ENCODE measurements at regions not wholly inside any gene's neighbourhood (a gene's known extent, or its start where the extent isn't known, plus 50 kb on each side); places are given as distances from the start of the nearest gene placed in this dataset.

DNA sequence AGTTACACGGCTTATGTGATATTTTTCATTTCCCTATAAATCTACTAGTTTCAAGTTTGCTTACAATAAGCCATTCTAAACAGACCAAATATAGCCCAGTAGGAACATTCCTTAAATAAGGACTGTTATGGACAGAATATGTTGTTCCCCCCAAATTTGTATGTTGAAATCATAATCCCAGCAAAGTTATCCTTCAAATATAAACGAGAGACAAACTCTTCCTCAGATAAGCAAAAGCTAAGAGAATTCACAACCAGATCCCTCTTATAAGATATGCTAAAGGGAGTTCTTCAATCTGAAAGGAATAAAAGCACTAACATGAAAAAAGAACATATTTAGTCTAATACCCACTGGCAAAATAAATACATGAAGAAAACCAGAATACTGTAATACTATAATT is 795.5 kb upstream of the GJE1 start:
- intact Hi-C loops (cut with micrococcal nuclease) = no loop called here

DNA sequence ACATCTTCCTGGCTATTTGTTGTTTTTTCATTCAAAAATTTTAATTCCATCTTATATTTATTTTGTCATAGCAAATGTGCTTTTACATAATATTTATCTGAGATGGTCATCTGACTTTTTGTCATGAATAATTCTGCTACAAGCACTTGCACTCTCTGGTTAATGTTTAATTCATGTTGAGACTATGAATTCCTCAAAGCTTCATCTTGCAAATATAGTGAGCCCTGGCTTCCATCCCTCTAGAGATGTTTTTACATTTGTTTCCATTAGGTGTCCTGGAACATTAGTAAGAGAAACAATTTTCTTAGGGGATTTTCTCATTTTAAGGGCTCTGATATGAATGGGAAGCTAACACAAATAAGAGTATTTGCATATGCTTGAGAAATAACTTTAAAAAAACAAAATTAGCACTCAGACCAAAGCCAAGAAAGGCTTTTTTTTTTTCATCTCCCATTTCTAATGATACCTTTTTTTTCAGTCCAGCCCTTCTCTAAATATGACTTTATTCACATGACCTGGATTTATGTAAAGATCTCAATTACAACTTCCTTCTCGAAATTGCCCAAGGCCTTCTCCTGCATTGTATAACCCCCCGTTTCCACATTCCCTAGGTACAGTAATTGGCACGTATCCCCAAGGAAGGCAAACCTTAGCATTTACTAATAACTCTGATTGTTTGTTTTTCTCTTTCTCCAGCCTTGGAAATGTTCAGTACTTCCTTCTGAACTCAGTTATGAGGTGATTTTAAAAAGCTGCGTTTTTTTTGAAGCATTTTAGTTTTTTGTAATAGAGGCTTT is 797.0 kb upstream of the GJE1 start:
- intact Hi-C loops (cut with micrococcal nuclease) = no loop called here

DNA sequence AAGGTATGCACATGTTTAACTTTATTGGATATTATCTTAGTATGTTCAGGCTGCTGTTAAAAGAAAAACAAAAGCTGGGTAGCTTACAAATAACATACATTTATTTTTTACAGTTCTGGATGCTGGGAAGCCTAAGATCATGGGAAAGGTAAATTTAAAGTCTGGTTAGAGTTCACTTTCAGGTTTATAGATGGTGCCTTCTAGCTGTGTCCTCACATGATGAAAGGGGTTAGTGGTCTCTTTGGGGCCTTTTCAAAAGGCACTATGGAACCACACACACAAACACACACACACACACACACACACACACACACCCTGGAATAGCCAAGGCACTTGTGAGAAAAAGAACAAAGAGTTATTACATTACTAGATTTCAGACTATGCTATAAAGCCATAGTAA is 805.8 kb upstream of the GJE1 start:
- intact Hi-C loops (cut with micrococcal nuclease) = no loop called here

DNA sequence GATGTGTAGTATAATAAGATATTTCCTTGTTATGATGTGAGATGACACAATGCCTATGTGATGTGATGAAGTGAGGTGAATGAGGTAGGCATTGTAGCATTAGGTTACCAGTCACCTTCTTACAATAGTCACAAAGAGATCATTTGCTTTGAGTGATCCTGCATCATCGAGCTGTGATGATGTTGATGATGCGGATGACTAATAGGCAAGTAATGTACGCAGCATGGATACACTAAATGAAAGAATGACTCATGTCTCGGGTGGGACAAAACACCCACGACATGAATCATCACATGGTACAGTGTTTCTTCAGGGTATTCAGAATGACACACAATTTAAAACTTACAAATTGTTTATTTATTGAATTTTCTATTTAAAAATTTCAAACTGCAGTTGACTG is 806.3 kb upstream of the GJE1 start:
- intact Hi-C loops (cut with micrococcal nuclease) = no loop called here

DNA sequence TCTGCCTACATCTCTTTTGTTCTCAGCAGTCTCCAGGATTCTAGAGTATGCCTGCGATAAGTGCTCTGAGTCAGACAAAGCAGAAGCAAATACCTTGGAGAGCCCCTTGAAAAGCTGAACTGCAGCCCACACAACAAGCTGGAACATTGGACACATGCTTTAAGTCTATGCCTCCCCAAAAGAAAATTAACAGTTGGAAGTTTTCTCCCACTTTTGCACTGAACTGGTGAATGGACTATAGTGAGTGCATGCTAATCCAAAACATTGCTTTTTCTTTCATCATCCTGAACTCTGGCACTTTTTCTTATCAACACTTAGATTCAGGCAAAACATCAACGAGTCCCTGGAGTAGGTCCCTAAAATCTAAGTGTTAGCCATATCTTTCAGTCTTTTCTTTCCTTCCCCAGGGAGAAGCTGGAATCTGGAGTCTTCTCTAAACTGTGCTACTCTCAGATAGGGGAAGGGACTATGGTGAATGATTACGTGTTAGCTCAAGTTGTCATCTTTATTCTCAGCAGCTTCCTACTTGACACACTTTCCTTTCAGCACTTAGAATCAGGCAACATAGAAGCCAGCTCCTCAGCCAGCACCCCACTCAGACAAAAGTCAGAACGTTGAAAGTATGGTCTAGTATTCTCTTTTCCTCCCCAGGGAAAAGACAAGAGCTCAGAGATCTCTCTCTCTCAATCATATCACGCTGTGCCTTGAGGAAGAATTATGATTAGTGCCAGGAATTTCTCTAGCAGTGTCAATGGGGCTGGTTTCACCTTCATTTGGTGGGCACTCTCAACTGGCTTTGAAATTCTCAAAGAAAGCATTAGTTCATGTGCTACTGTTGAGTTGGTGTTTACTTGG is 811.0 kb upstream of the GJE1 start:
- intact Hi-C loops (cut with micrococcal nuclease) = no loop called here

DNA sequence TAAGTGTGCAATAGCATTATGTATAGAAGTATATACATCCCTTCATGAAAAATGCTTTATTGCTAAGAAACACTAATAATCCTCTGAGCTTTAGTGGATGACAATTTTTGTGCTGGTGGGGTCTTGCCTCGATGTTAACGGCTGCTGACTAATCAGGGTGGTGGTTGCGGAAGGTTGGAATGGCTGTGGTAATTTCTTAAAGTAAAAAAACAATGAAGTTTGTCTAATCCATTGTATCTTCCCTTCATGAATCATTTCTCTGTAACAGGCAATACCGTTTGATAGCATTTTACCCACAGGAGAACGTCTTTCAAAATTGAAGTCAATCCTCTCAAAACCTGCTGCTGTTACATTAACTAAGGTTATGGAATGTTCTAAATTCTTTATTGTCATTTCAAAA is 816.5 kb upstream of the GJE1 start:
- intact Hi-C loops (cut with micrococcal nuclease) = no loop called here

DNA sequence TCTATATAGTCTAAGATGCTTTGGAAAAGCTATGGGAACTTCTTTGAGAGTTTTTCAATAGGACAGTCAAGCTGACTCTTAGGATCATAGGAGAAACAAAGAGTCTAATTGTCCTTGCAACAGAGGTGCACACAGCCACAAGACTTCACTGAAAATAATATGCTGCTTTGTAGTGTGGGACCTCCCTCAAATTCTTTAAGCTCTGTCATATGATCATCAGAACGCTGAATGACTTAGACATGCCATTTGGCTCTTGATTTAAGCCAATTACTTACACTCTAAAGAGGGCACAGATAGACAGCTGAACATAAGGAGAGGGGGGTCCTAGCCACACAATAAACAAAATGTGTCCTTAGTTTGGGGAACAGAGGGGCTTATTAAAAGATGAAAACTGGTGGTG is 818.7 kb upstream of the GJE1 start:
- intact Hi-C loops (cut with micrococcal nuclease) = no loop called here

DNA sequence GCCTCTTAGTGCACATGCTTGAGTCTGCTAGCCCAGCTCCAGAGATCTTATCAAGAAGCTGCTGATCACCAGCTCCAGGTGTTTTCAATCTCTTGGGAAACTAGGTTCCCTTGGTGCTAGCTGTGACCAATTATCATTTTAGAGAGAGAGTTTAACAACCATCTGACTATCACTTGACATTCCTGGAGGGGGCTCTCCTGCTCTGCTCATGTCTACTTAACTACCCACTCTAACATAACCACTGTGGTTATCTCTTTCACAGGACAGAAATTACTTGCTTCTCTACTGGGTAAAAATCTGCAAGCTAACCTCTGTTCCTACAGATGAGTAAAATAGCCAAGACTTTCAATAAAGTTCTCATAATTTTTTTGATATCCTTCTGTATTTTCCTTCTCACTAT is 823.4 kb upstream of the GJE1 start:
- intact Hi-C loops (cut with micrococcal nuclease) = loop anchor here (1.0 kb wide), 1 partner anchor 253 kb away; no protein-coding TSS in a partner anchor

DNA sequence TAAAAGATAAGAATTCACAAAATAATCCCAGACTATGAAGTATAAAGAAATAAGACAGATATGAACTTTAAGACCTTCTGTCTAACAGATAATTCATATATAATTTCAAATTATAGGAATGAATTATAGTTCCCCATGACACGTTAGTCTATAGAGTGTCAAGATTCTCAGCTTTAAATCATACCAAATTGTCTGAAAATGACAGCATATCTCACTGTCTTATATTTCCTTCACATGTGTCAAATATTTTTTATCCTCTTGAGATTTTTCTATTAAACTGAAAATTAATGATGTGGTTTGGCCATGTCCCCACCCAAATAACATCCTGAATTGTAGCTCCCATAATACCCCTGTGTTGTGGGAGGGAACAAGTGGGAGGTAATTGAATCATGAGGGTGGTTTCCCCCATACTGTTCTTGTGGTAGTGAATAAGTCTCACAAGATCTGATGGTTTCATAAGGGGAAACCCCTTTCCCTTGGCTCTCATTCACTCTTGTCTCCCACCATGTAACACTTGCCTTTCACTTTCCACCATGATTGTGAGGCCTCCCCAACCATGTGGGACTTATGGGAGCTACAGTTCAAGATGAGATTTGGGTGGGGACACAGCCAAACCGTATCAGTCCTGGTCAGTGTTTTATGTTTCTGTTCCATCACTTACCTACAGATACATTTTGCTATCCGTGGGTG is 825.3 kb upstream of the GJE1 start:
- intact Hi-C loops (cut with micrococcal nuclease) = no loop called here

DNA sequence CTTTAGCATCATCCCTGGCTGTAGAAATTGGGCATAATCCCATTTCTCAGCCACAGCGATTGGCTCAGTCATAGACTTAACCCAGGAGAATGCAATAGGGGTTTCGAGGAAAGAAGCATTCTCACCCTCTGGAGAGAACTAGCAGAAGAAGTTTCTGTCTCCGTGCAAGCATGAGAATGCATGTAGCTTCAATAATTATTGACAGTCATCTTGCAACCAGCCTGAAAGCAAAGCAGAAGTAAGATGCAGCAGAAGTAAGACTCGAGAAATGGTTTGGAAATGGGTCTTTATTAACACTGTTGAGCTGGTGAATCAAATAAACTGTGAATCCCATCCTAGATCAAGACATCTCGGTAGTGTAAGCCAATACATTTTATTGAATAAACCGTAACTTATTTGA is 828.8 kb upstream of the GJE1 start:
- intact Hi-C loops (cut with micrococcal nuclease) = no loop called here

DNA sequence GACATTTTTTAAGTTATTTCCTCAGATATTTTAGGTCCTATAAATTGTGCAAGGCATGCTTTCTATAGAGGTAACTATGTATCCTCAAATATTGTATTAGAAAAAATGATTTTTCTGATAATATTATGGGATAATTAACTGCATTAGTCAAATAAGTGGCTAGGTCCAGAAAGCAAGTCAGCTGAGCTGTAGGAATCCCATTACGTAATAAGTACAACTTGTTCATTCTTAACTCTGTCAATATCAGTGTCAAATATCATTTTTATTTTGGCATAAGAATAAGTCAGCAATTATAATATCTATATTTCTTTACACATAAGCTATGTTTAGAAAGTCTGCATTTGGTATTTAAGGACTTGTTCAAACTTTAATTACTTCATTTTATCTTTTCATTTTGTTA is 830.9 kb upstream of the GJE1 start:
- intact Hi-C loops (cut with micrococcal nuclease) = no loop called here

DNA sequence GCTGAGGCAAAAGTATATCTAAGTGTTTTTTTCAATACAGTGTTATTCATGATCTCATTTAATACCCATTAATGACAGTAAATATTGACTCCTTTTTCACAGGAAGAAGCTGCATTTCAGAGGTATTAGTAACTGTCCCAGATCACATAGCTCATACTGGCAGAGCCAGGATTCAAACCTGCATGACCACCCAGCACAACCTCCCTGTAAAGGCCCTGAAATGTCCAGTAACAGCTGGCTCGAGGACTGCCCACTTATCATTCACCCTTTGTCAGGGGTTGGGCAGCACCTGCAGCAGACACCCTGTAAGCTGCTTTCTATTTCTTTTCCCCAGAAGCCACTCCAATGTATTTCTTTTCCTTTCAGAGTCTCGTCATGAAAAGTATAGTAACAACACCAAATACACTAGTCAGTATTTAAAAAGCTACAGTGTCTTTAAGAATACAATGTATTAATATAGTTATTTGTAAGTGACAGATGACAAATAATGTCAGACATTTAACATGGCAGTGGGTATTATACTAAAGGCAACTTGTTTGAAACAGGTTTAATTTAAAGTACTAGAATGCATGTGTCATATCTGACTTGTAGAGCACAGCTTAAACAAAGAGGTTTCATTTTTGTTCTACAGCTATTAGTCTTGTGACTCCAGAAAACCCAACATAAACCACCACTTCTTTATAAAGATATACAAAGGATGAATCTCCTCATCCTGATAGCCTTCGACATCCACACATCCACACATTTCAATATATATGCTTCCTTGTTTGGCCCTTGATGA is 841.6 kb upstream of the GJE1 start:
- intact Hi-C loops (cut with micrococcal nuclease) = no loop called here

DNA sequence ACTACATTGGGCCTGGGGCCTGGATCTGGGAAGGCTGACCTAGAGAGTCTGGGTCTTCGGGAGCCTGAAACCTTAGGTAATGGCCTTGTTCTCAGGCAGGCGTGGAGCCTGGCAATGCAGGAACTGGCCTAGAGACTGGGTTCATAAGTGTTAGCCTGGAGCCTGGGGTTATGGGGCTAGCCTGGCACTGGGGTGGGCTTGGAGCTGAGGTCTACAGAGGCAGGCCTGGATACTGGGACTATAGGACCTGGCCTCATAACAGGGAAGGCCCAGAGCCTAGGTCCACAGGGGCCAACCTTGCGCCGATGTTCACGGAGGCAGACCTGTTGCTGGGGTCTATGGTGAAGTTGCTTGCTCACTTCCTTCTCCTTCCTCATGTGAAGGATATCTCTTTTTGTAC is 843.8 kb upstream of the GJE1 start:
- intact Hi-C loops (cut with micrococcal nuclease) = no loop called here

DNA sequence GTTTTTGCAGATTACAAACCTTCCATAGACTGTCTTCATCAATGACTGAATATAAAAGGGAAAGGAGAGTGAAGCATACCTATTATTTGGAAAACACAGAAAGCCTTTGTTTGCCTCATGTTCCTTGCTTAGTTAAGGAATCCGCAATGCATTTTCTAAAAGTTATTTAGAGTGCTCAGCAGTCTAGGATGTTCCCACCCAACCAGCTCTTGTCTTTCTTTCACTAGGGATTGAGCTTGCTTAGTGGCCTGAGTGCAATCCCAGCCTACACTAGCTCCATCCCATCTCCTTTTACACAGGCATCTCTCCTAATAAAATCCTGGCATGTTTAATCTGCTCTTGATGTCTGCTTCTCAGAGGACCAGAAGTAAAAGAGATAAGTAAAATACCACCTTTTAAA is 850.5 kb upstream of the GJE1 start:
- intact Hi-C loops (cut with micrococcal nuclease) = no loop called here

DNA sequence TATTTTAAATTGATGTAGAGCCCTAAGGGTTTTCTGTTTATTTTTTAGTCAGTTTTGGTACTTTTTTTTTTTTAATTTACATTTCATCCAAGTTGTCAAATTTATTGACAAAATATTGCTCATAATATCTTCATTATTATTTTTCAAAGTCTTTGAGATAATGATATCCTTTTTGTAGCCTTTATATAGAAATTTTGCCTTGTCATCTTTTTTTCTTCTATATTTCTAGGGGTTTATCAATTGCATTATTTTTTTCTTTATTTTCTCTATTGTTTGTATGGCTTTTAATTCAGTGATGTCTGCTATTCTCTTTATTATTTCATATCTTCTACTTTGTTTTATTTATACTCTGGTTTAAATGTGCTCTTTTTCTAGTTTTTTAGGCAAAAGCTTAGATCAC is 863.0 kb upstream of the GJE1 start:
- intact Hi-C loops (cut with micrococcal nuclease) = no loop called here

DNA sequence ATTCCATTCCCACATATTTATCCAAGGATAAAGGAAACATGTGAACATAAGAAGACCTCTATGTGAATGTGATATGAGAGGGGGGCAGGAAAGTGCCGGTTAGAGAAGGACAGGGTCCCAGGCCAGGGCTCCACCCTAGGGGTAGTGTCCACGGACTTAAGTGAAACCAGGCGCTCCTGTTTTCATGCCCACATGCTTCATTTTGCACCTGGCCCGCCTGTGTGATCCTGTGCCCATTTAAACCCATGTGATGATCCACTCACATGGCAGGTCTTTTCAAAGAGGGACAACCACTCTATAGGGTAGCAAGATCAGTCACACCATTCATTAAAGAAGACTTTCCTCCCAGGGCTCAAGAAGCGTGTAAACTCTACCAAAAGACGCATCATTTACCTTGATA is 865.3 kb upstream of the GJE1 start:
- intact Hi-C loops (cut with micrococcal nuclease) = no loop called here

DNA sequence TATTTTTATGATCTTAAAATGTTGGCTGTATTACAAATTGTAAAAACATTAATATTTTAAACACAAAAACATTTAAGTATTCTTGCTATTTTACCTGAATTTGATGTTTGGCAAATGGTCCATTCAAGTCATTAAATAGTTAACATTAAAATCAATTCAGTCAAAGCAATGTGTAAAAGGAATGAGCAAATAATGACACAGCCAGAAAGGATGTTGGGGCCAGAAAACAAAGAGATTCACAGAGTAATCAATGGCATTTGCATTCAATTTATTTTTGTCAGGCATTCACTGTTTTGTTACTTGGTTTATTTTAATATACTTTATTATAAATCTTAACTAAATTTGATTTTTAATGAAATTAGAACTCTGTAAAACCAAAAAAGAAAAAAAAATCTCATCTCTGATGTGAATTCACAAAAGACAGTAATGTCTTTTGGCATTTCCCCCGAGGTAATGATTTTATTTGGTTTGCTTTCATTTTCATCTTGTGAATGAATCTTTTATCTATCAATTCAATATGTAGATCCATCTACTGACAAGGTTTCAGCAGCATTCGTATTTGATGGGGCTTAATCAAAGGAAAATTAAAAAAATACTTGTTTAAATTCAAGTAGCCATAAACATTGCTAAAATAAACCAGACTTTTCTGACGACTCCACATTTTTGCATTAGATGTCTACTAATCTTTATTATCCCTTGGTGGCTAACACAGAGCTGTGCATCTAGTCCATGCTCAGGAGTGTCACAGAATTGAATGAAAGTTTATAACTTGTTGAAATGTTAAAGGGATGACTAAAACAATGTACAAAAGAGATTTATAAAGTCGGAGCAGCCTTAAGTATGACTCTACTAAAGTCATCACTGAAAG is 866.7 kb upstream of the GJE1 start:
- intact Hi-C loops (cut with micrococcal nuclease) = no loop called here

DNA sequence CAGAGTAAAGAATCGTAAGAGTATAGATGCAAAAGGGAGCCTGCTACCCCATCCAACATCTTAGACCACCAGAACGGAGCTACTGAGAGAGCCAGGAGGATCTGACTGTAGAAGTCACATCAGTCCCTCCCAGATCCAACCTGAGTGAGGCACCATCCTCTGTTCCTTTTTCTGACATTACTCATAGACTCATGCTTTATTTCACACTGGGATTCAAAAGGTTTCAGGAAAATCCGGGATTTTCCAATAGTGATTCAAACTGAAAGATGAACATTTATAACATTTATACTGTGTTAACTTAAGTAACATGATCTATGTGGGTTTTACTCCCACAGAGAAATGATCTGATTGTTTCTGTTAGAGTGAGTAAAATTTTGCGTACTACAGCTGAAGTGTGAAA is 868.6 kb upstream of the GJE1 start:
- intact Hi-C loops (cut with micrococcal nuclease) = no loop called here

DNA sequence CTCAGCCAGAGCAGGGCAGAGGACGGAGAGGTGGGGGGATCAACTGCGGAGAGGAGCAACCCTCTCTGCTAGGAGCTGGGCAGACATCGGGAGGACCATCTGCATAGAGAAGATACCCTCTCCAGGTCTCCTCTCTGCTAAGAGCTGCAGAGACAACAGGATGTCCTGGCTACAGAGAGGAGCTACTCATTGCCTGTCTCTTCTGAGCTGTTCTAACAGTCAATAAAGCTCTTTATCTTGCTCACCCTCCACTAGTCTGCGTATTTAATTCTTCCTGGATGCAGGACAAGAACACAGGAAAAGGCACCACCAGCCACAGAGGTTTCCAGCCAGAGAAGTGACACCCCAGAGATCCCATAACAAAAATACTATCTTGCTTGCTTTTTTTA is 871.1 kb upstream of the GJE1 start:
- intact Hi-C loops (cut with micrococcal nuclease) = no loop called here

DNA sequence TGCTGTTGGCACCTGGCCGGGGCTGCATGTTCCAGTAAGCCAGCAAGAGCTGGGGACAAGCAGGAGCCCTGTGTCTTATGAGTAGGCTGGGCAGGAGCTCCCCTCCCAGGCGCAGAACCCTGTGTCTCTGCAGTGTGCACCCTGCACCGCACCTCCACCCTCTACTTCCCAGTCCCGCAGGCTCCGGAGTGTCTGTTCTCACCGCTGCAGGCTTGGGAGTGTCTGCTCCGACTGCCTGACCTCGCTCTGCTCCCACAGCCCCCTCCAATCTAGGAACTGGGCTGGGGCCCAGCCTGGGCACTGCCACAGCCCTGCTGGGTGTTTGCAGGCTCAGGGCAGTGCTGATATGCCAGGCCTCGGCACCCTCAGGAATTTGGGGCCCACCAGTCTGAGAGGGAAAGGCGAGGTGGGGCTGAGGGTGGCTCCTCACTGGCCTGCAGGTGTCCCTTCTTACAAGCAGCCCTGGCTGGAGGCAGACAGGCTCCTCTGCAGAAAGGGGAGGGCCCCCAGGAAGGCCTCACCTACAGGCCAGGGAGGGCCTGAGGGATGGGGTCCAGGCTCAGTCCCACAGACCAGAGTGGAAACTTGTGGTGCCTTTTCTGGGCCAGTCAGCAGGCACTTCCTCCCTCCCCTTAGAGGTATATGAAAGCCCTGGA is 871.6 kb upstream of the GJE1 start:
- intact Hi-C loops (cut with micrococcal nuclease) = no loop called here

Data from T-helper 2 cell treated with Interferon-gamma antibody and Interleukin-4, amounts not matched to agents 100 ng/mL and 5 ng/mL, for 36 hours (primary cell).